NCI-H146 (cell line): ENCODE measurements at regions not wholly inside any gene's neighbourhood (a gene's known extent, or its start where the extent isn't known, plus 50 kb on each side); places are given as distances from the start of the nearest gene placed in this dataset.
"Not testable (repeated sequence)": the region's sequence is repeated elsewhere in the genome, so short reads cannot be mapped to it uniquely, and the experiment has no call there.

Source experiments
- DNase-seq: peaks from one replicate; lab custom pipeline; 2025; lab: John Stamatoyannopoulos, UW

GRCh38 chr2:207363761-207364290 is 165.9 kb upstream of the CREB1 start:
- no peak for DNase-seq

GRCh38 chr2:207370646-207371045 is 159.1 kb upstream of the CREB1 start:
- DNase-seq = no peak

- no peak for DNase-seq
These were observed 157.9 kb upstream of the CREB1 start for GRCh38 chr2:207371877-207372276.

- DNase-seq = no peak
These were observed 157.3 kb upstream of the CREB1 start for GRCh38 chr2:207372483-207372882.

GRCh38 chr2:207375207-207375875 is 154.4 kb upstream of the CREB1 start:
- DNase-seq = no peak

- DNase-seq = not testable (repeated sequence)
These were observed 151.1 kb upstream of the CREB1 start for GRCh38 chr2:207378620-207379019.

- DNase-seq = no peak
These were observed 144.7 kb upstream of the CREB1 start for GRCh38 chr2:207385076-207385475.

GRCh38 chr2:207385903-207386302 is 143.9 kb upstream of the CREB1 start:
- no peak for DNase-seq

GRCh38 chr2:207387001-207387571 is 142.7 kb upstream of the CREB1 start:
- no peak for DNase-seq

GRCh38 chr2:207390302-207391095 is 139.3 kb upstream of the CREB1 start:
- no peak for DNase-seq

GRCh38 chr2:207394203-207394781 is 135.5 kb upstream of the CREB1 start:
- no peak for DNase-seq

- no peak for DNase-seq
These were observed 134.8 kb upstream of the CREB1 start for GRCh38 chr2:207394812-207395534.

- no peak for DNase-seq
These were observed 134.1 kb upstream of the CREB1 start for GRCh38 chr2:207395535-207396251.

GRCh38 chr2:207397917-207398655 is 131.7 kb upstream of the CREB1 start:
- DNase-seq = no peak

- DNase-seq = no peak
These were observed 130.5 kb upstream of the CREB1 start for GRCh38 chr2:207399301-207399700.

- DNase-seq = no peak
These were observed 128.4 kb upstream of the CREB1 start for GRCh38 chr2:207401338-207401737.

GRCh38 chr2:207403141-207403540 is 126.6 kb upstream of the CREB1 start:
- no peak for DNase-seq

GRCh38 chr2:207403950-207404349 is 125.8 kb upstream of the CREB1 start:
- DNase-seq = no peak

GRCh38 chr2:207405150-207405549 is 124.6 kb upstream of the CREB1 start:
- no peak for DNase-seq

- peak; percentile 35 for DNase-seq
These were observed 121.5 kb upstream of the CREB1 start for GRCh38 chr2:207408086-207408794.
